Motor neuron (in vitro differentiated cells): ENCODE measurements at regions not wholly inside any gene's neighbourhood (a gene's known extent, or its start where the extent isn't known, plus 50 kb on each side); places are given as distances from the start of the nearest gene placed in this dataset.

Source experiments
- ATAC-seq, 8 experiments: fragments of 200-7000 bp; cut with Tn5 transposase; replicated peaks in 6 of 8; 2 replicates each; pipeline ENCODE4 v1.8.0; 2021; ENCODE audit warnings: mild to moderate bottlenecking in 8 of 8, moderate library complexity in 8 of 8
- H3K27ac ChIP-seq, 2 donors: fragments of 250-450 bp; sonication (Bioruptor Pico); 2 replicates each; pipeline ENCODE4 v1.9.0; 2021; ENCODE audit warnings: antibody characterized with exemption in 2 of 2, mild to moderate bottlenecking in 2 of 2, moderate library complexity in 1 of 2
- H3K4me1 ChIP-seq, 2 donors: fragments of 250-450 bp; sonication (Bioruptor Pico); replicated peaks in 1 of 2; 2 replicates each; pipeline ENCODE4 v1.6.1; 2021; ENCODE audit warnings: antibody characterized with exemption in 2 of 2, mild to moderate bottlenecking in 2 of 2, moderate library complexity in 1 of 2
- H3K4me3 ChIP-seq, 5 donors: fragments of 250-450 bp; sonication (Bioruptor Pico); 2 replicates each; pipeline ENCODE4 v1.9.0; 2021; ENCODE audit warnings: antibody characterized with exemption in 5 of 5, mild to moderate bottlenecking in 5 of 5, moderate library complexity in 4 of 5
- WGBS, 10 experiments: fragments of 450-650 bp; shearing (Covaris generic); methylation state at CpG; one replicate each; pipeline ENCODE4 v1.0.0; 2022; 5-methylcytosine and 5-hydroxymethylcytosine counted together
- in situ Hi-C, 9 experiments: fragments of 400-800 bp; cut with MboI; loops; one replicate each; pipeline ENCODE4 v1.15.0; 2021; ENCODE audit warnings: low sequenced_read_pairs in 9 of 9, low pct_unique_long_range_greater_than_20kb in 2 of 9; ENCODE audit not compliant: unreplicated experiment in 9 of 9

GRCh38 chr1:86218859-86219258 lies 62.3 kb upstream of the COL24A1 start:
- ATAC-seq = no peak
- H3K4me3 ChIP-seq = no peak overlapping the region
- H3K4me1 ChIP-seq = peaks cover 0 to 5% of the 10 kb centered on the region in 2 donors
- in situ Hi-C loops = no loop called here
- 57 to 100% (median 76%) methylated on average over 1 to 5 of the region's 5 CpGs for WGBS, 10 experiments
- H3K27ac ChIP-seq = no peak overlapping the region

GRCh38 chr1:86214605-86215004 lies 58.0 kb upstream of the COL24A1 start:
- in situ Hi-C loops = no loop called here
- Histone ChIP-seq H3K4me3 (no peak overlapping the region), H3K4me1 (peaks cover 0 to 5% of the 10 kb centered on the region in 2 donors), H3K27ac (no peak overlapping the region)
- no peak for ATAC-seq
- WGBS, 10 experiments = 68 to 100% (median 100%) methylated on average over 1 to 2 of the region's 2 CpGs; no CpG with 5 or more reads in 1 of the 10 experiments

DNA sequence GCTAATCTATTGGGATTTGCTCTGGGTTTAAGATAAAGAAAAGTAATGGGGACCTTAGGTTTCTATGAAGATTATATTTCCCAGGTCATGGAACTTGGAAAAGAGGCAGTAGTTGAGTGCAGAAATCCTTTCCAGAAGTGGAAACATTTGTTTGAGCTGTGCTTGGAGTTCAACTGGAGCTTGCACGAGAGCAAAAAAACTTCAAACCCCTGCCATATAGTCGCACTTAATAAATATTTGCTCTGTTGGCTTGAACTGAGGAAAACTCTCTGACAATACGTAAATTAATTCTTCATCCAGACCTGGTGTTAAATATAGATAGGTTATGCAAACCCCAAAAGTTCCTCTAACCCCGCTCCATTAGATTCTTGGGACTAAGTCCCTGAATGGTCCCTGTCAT lies 52.8 kb upstream of the COL24A1 start:
- Histone ChIP-seq H3K4me1 (no peaks in the 10 kb centered on the region), H3K4me3 (no peak overlapping the region), H3K27ac (no peak overlapping the region)
- no peak for ATAC-seq
- 67 to 100% (median 82%) methylated on average over 1 to 4 of the region's 4 CpGs; no CpG with 5 or more reads in 3 of the 10 experiments for WGBS, 10 experiments
- in situ Hi-C loops = no loop called here

DNA sequence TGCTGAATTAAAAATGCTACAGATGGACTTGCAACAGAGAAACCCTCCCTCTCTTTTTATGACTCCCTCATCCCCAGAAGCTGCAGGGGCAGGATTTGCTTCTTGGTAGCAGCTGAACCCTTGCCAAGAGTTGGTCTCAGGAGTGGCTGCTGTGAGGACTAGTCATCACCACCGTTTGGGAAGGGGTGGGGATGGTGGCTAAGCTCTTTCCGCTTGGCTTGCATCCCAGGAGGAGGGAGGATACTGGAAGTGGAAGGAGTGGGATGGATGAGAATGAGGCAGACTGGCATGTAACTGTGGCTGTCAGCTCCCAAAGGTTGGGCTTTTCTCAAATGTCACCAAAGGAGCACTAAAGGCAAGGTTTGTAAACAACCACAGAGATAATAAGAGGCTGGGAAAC lies 50.8 kb upstream of the COL24A1 start:
- H3K27ac ChIP-seq = no peak overlapping the region
- WGBS, 10 experiments = 6 to 100% (median 54%) methylated on average over 1 to 2 of the region's 2 CpGs; no CpG with 5 or more reads in 6 of the 10 experiments

More for the DNA sequence above, 50.8 kb upstream of the COL24A1 start:
- Histone ChIP-seq H3K4me1 (no peaks in the 10 kb centered on the region), H3K4me3 (no peak overlapping the region)
- in situ Hi-C loops = no loop called here
- ATAC-seq = peak in 3 of 8 experiments; percentile 71 to 99 (median 99)
